ENCODE measurements at regions not wholly inside any gene's neighbourhood (a gene's known extent, or its start where the extent isn't known, plus 50 kb on each side); places are given as distances from the start of the nearest gene placed in this dataset.

- TF ChIP-seq ZNF232 (CRISPR knock-in tag; IDR thresholded peaks at IDR 0.05) = no peak
Observed at GRCh38 chrX:84893897-84894296, 109.8 kb upstream of the APOOL start (continued).

GRCh38 chrX:84907324-84907968, 96.2 kb upstream of the APOOL start:
- Mint-ChIP-seq H3K36me3 (no peaks in the 10 kb centered on the region), H3K4me1 (peaks cover 2% of the 10 kb centered on the region; the same call in 1 of the 2 replicates), H3K4me3 (no peak overlapping the region), H3K27ac (no peak overlapping the region; the same call in 1 of the 2 replicates), H3K9me3 (no peaks in the 10 kb centered on the region), H3K27me3 (ENCODE audit: low read depth) (no peaks in the 10 kb centered on the region)
- ChIA-PET POLR2A (no interaction called here), CTCF (interaction anchor here (0.9 to 1.0 kb wide), 2 partner anchors 10 to 178 kb away, joined by 3 to 6 read pairs; no protein-coding TSS in a partner anchor)
- no peak for DNase-seq (ENCODE audit: low spot score)
- no peak for ATAC-seq
- TF ChIP-seq E2F1 (CRISPR knock-in tag; IDR thresholded peaks at IDR 0.05) = no peak
- no peak for TF ChIP-seq JAZF1 (CRISPR knock-in tag; IDR thresholded peaks at IDR 0.05)
- TF ChIP-seq STAT6 (CRISPR knock-in tag; conservative IDR thresholded peaks at IDR 0.05; ENCODE audit: low read depth) = no peak
- TF ChIP-seq OVOL2 (CRISPR knock-in tag; IDR thresholded peaks at IDR 0.05; ENCODE audit: borderline replicate concordance) = no peak
- no peak for TF ChIP-seq ZNF317 (CRISPR knock-in tag; IDR thresholded peaks at IDR 0.05; ENCODE audit: borderline replicate concordance, low read depth)
- TF ChIP-seq RORB (CRISPR knock-in tag; IDR thresholded peaks at IDR 0.05) = no peak
- no peak for TF ChIP-seq PRRX2 (CRISPR knock-in tag; IDR thresholded peaks at IDR 0.05)
- TF ChIP-seq ARID4B (CRISPR knock-in tag; IDR thresholded peaks at IDR 0.05; ENCODE audit: borderline replicate concordance) = no peak
- no peak for TF ChIP-seq PREB (CRISPR knock-in tag; IDR thresholded peaks at IDR 0.05; ENCODE audit: borderline replicate concordance)
- TF ChIP-seq ZNF138 (CRISPR knock-in tag; conservative IDR thresholded peaks at IDR 0.05) = no peak
- TF ChIP-seq ZMAT4 (CRISPR knock-in tag; IDR thresholded peaks at IDR 0.05) = no peak
- TF ChIP-seq ZSCAN18 (CRISPR knock-in tag; IDR thresholded peaks at IDR 0.05) = no peak
- TF ChIP-seq GABPB1 (CRISPR knock-in tag; IDR thresholded peaks at IDR 0.05) = no peak
- TF ChIP-seq CDX4 (CRISPR knock-in tag; IDR thresholded peaks at IDR 0.05; ENCODE audit: borderline replicate concordance) = no peak
- TF ChIP-seq ZNF512 (CRISPR knock-in tag; IDR thresholded peaks at IDR 0.05; ENCODE audit: borderline replicate concordance) = no peak
- no peak for TF ChIP-seq GTF2I (CRISPR knock-in tag; conservative IDR thresholded peaks at IDR 0.05)
- TF ChIP-seq CREB1 (CRISPR knock-in tag; IDR thresholded peaks at IDR 0.05) = no peak
- TF ChIP-seq ZNF219 (CRISPR knock-in tag; IDR thresholded peaks at IDR 0.05; ENCODE audit: borderline replicate concordance) = no peak
